Heart right ventricle (tissue), 16 donors: ENCODE measurements at regions not wholly inside any gene's neighbourhood (a gene's known extent, or its start where the extent isn't known, plus 50 kb on each side); places are given as distances from the start of the nearest gene placed in this dataset.

Experiments used
- ATAC-seq, 8 donors: fragments of 200-7000 bp; cut with Tn5 transposase; one replicate each; pipeline ENCODE4 v1.9.1; 2020; ENCODE audit warnings: mild to moderate bottlenecking in 8 of 8, moderate library complexity in 8 of 8, moderate number of reproducible peaks in 1 of 8
- DNase-seq, 2 donors: peaks; one replicate each; pipeline ENCODE4 v3.0.0-alpha.2; 2020
- H3K27ac ChIP-seq, 10 donors: fragments of 200-600 bp; sonication (generic) in 2 of 10; one replicate each; pipeline versions ENCODE4 v1.5.0 to v1.8.0; 2020 to 2022; ENCODE audit warnings: mild to moderate bottlenecking in 3 of 10
- H3K27me3 ChIP-seq, 7 donors: fragments of 200-600 bp; one replicate each; pipeline ENCODE4 v1.8.0; 2021 to 2022; ENCODE audit warnings: mild to moderate bottlenecking in 2 of 7
- H3K36me3 ChIP-seq, 9 donors: fragments of 200-600 bp; sonication (generic) in 1 of 9; one replicate each; pipeline versions ENCODE4 v1.5.0 to v1.8.0; 2020 to 2022; ENCODE audit warnings: mild to moderate bottlenecking in 2 of 9
- H3K4me1 ChIP-seq, 9 donors: fragments of 200-600 bp; sonication (generic) in 1 of 9; one replicate each; pipeline versions ENCODE4 v1.5.0 to v1.8.0; 2020 to 2022; ENCODE audit warnings: mild to moderate bottlenecking in 4 of 9
- H3K4me3 ChIP-seq, 10 donors: fragments of 200-600 bp; sonication (generic) in 2 of 10; one replicate each; pipeline versions ENCODE4 v1.5.0 to v1.8.0; 2020 to 2022; ENCODE audit warnings: mild to moderate bottlenecking in 7 of 10, moderate library complexity in 2 of 10
- H3K9me3 ChIP-seq, 11 donors: fragments of 200-600 bp in 10 of 11; sonication (generic) in 2 of 11; one replicate each; pipeline versions ENCODE4 v1.5.0 to v1.8.0; 2013 to 2022; ENCODE audit warnings: mild to moderate bottlenecking in 2 of 11, control low read depth in 1 of 11, moderate library complexity in 1 of 11
- WGBS, 2 donors: extraction: QIAGEN DNeasy Blood & Tissue Kit; methylation state at CpG; one replicate each; pipeline ENCODE4 v1.1.7; 2013; ENCODE audit warnings: inconsistent platforms in 1 of 2; 5-methylcytosine and 5-hydroxymethylcytosine counted together
- intact Hi-C, 10 donors: fragments of 100-400 bp; cut with DNase I; formaldehyde crosslinking; loops; one replicate each; pipeline versions ENCODE4 v1.11.1 to v1.14.2; 2022
- TF ChIP-seq, protein P1 (sequence below), 9 donors: fragments of 200-600 bp; sonication (generic) in 2 of 9; IDR thresholded peaks; one replicate each; pipeline versions ENCODE4 v1.5.0 to v1.8.0; 2021 to 2022; ENCODE audit warnings: antibody characterized with exemption in 9 of 9, mild to moderate bottlenecking in 5 of 9, moderate library complexity in 1 of 9
- donor health status: Arrhythmogenic right ventricular cardiomyopathy.
- donor health status: ischemic (EF 13 %, LVEDD 7.1; RV severe dilation, severe dysfunction).
- donor health status: healthy with polysubstance abuse.
- donor health status: DM: no; HTN: yes; CAD: no.
- donor health status: DM: no; HTN: no; CAD: no.
- donor health status: ischemic (EF 25% LVEDD 6.9; RV normal size, moderate dysfunction).
- donor health status: ischemic (EF 25% LVEDD 5.7; RV mildly dilated, moderate dysfunction).
- donor health status: healthy.
- donor health status: DM: yes; HTN: yes; CAD: no.
- donor health status: Ischemic cardiomyopathy.
- donor health status: ischemic (EF 35%, LVEDD 5.7; RV mildly dilated, moderate dysfunction).
- donor health status: nonischemic (EF 11% LVEDD 7.7; RV severe dilation, severe dysfunction).
- donor health status: DM: yes; HTN: yes; CAD: no.
- donor health status: PGD.
- donor health status: ischemic (EF 29% LVEDD 5.4; RV normal size, mild dysfunction).
- donor health status: nonischemic (EF 23%, LVEDD 6.1; RV moderate dilation, normal function).

DNA sequence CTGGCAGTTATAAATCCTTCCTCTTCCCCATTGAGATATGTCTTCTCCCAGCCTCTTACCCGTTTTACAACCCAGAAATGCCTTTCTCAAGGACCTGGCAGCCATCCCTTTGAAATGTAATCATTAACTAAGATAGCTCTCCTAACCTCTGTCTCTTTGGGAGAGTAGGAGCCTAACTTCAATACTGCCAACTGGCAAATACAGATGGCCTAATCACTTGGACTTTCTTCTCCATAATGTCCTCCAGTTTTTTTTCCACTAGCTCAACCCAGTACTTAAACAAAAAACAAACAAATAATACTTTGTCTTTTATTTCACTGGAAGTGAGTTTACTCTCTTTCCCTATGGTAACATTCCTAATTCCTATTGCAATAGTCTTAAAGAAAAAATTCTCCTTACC, 1391.1 kb downstream of the SUCLG1 start:
- intact Hi-C loops, result no loop called here
- 30 to 42% methylated on average over 1 of the region's 1 CpG for WGBS, 2 donors
- Histone ChIP-seq H3K4me3 (no peak overlapping the region), H3K27ac (no peak overlapping the region), H3K27me3 (no peaks in the 10 kb centered on the region), H3K9me3 (no peaks in the 10 kb centered on the region), H3K4me1 (no peaks in the 10 kb centered on the region), H3K36me3 (no peaks in the 10 kb centered on the region)
- DNase-seq (no peak), ATAC-seq (no peak)
- TF ChIP-seq, protein P1, sequence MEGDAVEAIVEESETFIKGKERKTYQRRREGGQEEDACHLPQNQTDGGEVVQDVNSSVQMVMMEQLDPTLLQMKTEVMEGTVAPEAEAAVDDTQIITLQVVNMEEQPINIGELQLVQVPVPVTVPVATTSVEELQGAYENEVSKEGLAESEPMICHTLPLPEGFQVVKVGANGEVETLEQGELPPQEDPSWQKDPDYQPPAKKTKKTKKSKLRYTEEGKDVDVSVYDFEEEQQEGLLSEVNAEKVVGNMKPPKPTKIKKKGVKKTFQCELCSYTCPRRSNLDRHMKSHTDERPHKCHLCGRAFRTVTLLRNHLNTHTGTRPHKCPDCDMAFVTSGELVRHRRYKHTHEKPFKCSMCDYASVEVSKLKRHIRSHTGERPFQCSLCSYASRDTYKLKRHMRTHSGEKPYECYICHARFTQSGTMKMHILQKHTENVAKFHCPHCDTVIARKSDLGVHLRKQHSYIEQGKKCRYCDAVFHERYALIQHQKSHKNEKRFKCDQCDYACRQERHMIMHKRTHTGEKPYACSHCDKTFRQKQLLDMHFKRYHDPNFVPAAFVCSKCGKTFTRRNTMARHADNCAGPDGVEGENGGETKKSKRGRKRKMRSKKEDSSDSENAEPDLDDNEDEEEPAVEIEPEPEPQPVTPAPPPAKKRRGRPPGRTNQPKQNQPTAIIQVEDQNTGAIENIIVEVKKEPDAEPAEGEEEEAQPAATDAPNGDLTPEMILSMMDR (IDR thresholded peaks at IDR 0.05), result no peak

DNA sequence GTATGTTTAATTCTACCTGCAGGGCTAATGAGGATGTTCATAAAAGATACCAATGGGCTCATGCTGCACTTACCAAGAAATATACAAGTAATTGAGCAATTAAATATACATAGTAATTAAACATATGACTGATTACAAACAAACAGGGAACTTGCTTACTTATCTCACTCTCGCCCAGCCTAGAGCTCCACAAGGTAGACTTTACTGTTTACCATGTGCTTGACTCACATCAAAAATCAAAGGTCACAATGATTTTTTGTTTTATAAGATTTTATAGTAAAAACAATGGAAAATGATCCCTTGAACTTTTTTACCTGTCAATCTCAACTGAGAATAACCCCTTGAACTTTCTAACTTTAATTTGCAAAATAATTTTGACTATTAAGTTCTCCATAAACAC, 1395.1 kb downstream of the SUCLG1 start:
- intact Hi-C loops, result no loop called here
- no peak overlapping the region for H3K27ac ChIP-seq
- H3K4me1 ChIP-seq, result no peaks in the 10 kb centered on the region
- H3K4me3 ChIP-seq, result no peak overlapping the region
- H3K27me3 ChIP-seq, result no peaks in the 10 kb centered on the region
- H3K36me3 ChIP-seq, result no peaks in the 10 kb centered on the region
- 96% methylated on average over 1 of the region's 1 CpG for WGBS, 2 donors
- TF ChIP-seq, protein P1 (IDR thresholded peaks at IDR 0.05), result no peak
- DNase-seq (no peak), ATAC-seq (no peak)
- H3K9me3 ChIP-seq, result peaks cover 0 to 28% (median 0%) of the 10 kb centered on the region in 11 donors

DNA sequence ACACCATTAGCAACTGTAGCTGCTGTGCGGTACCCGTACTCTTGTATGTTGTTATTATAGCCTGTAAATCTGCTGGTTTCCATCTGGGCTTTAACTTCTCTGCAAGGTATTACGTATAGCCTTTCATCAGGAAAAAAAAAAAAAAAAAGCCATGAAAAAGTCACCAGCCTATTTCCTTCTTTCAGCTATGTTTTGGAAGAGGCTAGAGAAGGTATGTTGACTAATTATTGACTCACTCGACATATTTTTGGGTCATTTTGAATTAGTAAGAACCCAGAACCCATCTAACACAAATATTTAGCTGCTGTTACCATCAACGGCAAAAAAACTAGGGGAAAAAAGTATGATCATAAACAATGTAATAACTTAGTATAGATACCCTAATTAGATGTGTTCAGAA, 1395.6 kb downstream of the SUCLG1 start:
- no peak overlapping the region for H3K27ac ChIP-seq
- H3K4me1 ChIP-seq, result no peaks in the 10 kb centered on the region
- no peak overlapping the region for H3K4me3 ChIP-seq
- H3K36me3 ChIP-seq, result no peaks in the 10 kb centered on the region
- 97 to 98% methylated on average over 5 of the region's 5 CpGs for WGBS, 2 donors
- peaks cover 0 to 32% (median 0%) of the 10 kb centered on the region in 11 donors for H3K9me3 ChIP-seq
- ATAC-seq (no peak), DNase-seq (no peak)
- intact Hi-C loops, result no loop called here
- TF ChIP-seq, protein P1 (IDR thresholded peaks at IDR 0.05), result no peak
- no peaks in the 10 kb centered on the region for H3K27me3 ChIP-seq

DNA sequence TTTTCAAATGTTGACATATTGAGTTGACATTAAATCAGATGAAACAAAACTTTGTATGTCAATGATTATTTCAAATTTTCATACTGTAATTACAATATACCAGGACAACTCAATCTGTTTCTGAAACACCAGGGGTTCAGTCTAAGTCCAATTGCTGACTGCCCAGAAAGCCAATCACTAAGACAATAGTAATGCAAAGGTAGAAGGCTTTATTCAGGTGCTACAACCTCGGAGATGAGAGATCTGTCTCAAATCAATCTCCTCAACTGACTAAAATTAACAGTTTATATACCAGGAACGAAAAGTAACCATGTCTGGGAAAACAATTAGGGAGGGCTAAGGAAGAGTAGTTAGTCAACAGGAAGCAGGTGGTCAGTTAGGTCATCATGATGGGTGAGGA, 1400.4 kb downstream of the SUCLG1 start:
- no peak overlapping the region for H3K4me3 ChIP-seq
- no peak overlapping the region for H3K27ac ChIP-seq
- no peaks in the 10 kb centered on the region for H3K4me1 ChIP-seq
- ATAC-seq, result no peak
- no peaks in the 10 kb centered on the region for H3K36me3 ChIP-seq
- TF ChIP-seq, protein P1 (IDR thresholded peaks at IDR 0.05), result no peak
- no peak for DNase-seq
- peaks cover 0 to 55% (median 0%) of the 10 kb centered on the region in 11 donors for H3K9me3 ChIP-seq
- 54 to 65% methylated on average over 2 of the region's 2 CpGs for WGBS, 2 donors
- intact Hi-C loops, result no loop called here
- no peaks in the 10 kb centered on the region for H3K27me3 ChIP-seq
